ENCODE measurements at regions not wholly inside any gene's neighbourhood (a gene's known extent, or its start where the extent isn't known, plus 50 kb on each side); places are given as distances from the start of the nearest gene placed in this dataset.

- H3K27ac ChIP-seq, result no peak overlapping the region
- no peak for TF ChIP-seq CTCF (IDR thresholded peaks at IDR 0.05)
- no peak overlapping the region for H3K4me3 ChIP-seq
- no peak for DNase-seq (ENCODE audit: low spot score)
Measured at GRCh38 chr14:71264260-71264659, 357.0 kb downstream of the PCNX1 start.

GRCh38 chr14:71267007-71267513, 359.8 kb downstream of the PCNX1 start:
- Histone ChIP-seq H3K27ac (no peak overlapping the region), H3K4me3 (peak overlapping the region; percentile 54)
- no peak for TF ChIP-seq CTCF (IDR thresholded peaks at IDR 0.05)
- no peak for DNase-seq (ENCODE audit: low spot score)

- no peak for TF ChIP-seq CTCF (IDR thresholded peaks at IDR 0.05)
- H3K4me3 ChIP-seq, result peak overlapping the region; percentile 54
- DNase-seq (ENCODE audit: low spot score), result no peak
- no peak overlapping the region for H3K27ac ChIP-seq
Measured at GRCh38 chr14:71267691-71268090, 360.4 kb downstream of the PCNX1 start.

- TF ChIP-seq CTCF (IDR thresholded peaks at IDR 0.05), result no peak
- DNase-seq (ENCODE audit: low spot score), result no peak
- Histone ChIP-seq H3K4me3 (no peak overlapping the region), H3K27ac (no peak overlapping the region)
Measured at GRCh38 chr14:71270111-71270510, 362.9 kb downstream of the PCNX1 start.

GRCh38 chr14:71271166-71271945, 364.1 kb downstream of the PCNX1 start:
- H3K27ac ChIP-seq, result no peak overlapping the region
- no peak overlapping the region for H3K4me3 ChIP-seq
- DNase-seq (ENCODE audit: low spot score), result no peak
- TF ChIP-seq CTCF (IDR thresholded peaks at IDR 0.05), result no peak

- Histone ChIP-seq H3K4me3 (no peak overlapping the region), H3K27ac (no peak overlapping the region)
- no peak for DNase-seq (ENCODE audit: low spot score)
- TF ChIP-seq CTCF (IDR thresholded peaks at IDR 0.05), result no peak
Measured at GRCh38 chr14:71273366-71273765, 366.1 kb downstream of the PCNX1 start.

GRCh38 chr14:71284048-71284447, 376.8 kb downstream of the PCNX1 start:
- H3K4me3 ChIP-seq, result no peak overlapping the region
- H3K27ac ChIP-seq, result no peak overlapping the region
- no peak for TF ChIP-seq CTCF (IDR thresholded peaks at IDR 0.05)
- DNase-seq (ENCODE audit: low spot score), result no peak
